ENCODE measurements at regions not wholly inside any gene's neighbourhood (a gene's known extent, or its start where the extent isn't known, plus 50 kb on each side); places are given as distances from the start of the nearest gene placed in this dataset.

GRCh38 chr1:30403726-30404125 lies 319.7 kb downstream of the MATN1 start:
- H3K4me3 ChIP-seq (ENCODE audit: low read depth, low read length), result no peak overlapping the region
- TF ChIP-seq, protein P1, sequence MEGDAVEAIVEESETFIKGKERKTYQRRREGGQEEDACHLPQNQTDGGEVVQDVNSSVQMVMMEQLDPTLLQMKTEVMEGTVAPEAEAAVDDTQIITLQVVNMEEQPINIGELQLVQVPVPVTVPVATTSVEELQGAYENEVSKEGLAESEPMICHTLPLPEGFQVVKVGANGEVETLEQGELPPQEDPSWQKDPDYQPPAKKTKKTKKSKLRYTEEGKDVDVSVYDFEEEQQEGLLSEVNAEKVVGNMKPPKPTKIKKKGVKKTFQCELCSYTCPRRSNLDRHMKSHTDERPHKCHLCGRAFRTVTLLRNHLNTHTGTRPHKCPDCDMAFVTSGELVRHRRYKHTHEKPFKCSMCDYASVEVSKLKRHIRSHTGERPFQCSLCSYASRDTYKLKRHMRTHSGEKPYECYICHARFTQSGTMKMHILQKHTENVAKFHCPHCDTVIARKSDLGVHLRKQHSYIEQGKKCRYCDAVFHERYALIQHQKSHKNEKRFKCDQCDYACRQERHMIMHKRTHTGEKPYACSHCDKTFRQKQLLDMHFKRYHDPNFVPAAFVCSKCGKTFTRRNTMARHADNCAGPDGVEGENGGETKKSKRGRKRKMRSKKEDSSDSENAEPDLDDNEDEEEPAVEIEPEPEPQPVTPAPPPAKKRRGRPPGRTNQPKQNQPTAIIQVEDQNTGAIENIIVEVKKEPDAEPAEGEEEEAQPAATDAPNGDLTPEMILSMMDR (conservative IDR thresholded peaks at IDR 0.05; ENCODE audit: low read depth, low read length), result no peak
- no peak for DNase-seq (ENCODE audit: low read depth)

DNA sequence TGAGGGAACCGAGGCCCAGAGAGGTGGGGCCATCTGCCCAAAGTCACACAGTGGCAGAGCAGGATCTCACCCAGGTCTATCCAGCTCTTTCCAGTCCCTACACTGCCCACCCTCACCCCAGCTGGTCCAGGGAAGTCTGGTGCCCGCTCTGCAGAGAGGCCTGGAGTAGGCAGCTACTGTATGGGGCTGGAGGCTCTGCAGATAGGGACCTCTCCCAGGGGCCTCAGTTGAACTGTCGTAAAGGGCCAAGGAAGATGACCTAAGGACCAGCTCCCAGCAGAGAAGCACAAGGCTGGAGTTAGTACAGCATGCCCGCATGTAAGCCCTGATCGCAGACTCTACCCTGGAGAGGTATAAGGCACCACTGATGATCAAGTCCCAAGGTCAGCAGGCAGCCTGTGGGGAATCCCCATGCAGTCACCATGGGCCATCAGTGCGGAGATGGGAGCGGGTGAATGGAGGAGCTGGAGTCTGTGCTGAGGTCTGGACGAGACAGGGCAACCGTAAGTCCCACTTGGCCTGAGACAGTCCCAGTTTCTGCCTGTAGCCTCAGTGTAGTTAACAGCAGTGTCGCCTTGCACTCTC lies 320.2 kb downstream of the MATN1 start:
- no peak overlapping the region for H3K4me3 ChIP-seq (ENCODE audit: low read depth, low read length)
- no peak for DNase-seq (ENCODE audit: low read depth)
- TF ChIP-seq, protein P1 (conservative IDR thresholded peaks at IDR 0.05; ENCODE audit: low read depth, low read length), result no peak

GRCh38 chr1:30402031-30402430 lies 321.4 kb downstream of the MATN1 start:
- H3K4me3 ChIP-seq (ENCODE audit: low read depth, low read length), result no peak overlapping the region
- TF ChIP-seq, protein P1 (conservative IDR thresholded peaks at IDR 0.05; ENCODE audit: low read depth, low read length), result no peak
- no peak for DNase-seq (ENCODE audit: low read depth)

GRCh38 chr1:30400507-30400906 lies 322.9 kb downstream of the MATN1 start:
- H3K4me3 ChIP-seq (ENCODE audit: low read depth, low read length), result no peak overlapping the region
- DNase-seq (ENCODE audit: low read depth), result no peak
- TF ChIP-seq, protein P1 (conservative IDR thresholded peaks at IDR 0.05; ENCODE audit: low read depth, low read length), result no peak

GRCh38 chr1:30399026-30399425 lies 324.4 kb downstream of the MATN1 start:
- no peak for DNase-seq (ENCODE audit: low read depth)
- no peak overlapping the region for H3K4me3 ChIP-seq (ENCODE audit: low read depth, low read length)
- TF ChIP-seq, protein P1 (conservative IDR thresholded peaks at IDR 0.05; ENCODE audit: low read depth, low read length), result no peak

DNA sequence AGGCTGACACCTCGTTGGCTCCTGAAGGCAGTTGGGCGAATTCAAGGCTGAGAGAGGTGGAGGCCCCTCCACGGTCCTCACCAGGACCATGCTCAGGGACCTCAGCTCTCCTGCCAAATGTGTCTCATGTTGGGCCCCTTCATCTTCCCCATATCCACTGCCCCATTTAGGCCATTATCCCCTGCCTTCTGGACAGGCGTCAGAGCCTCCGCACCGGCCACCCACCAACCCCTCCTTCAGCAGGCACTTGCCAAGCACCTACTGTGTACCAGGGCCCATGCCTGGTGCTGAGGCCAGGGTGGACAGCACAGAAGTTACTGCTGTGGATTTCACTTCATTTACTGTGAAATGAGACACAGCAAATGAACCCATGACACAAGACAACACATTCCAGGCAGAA lies 325.8 kb downstream of the MATN1 start:
- TF ChIP-seq, protein P1 (conservative IDR thresholded peaks at IDR 0.05; ENCODE audit: low read depth, low read length), result no peak
- no peak for DNase-seq (ENCODE audit: low read depth)
- H3K4me3 ChIP-seq (ENCODE audit: low read depth, low read length), result no peak overlapping the region

- H3K4me3 ChIP-seq (ENCODE audit: low read depth, low read length), result no peak overlapping the region
- DNase-seq (ENCODE audit: low read depth), result no peak
- TF ChIP-seq, protein P1 (conservative IDR thresholded peaks at IDR 0.05; ENCODE audit: low read depth, low read length), result no peak
Observed at GRCh38 chr1:30395631-30396030, 327.8 kb downstream of the MATN1 start.

All from epithelial cell of proximal tubule (primary cell).